Caki2 (cell line): ENCODE measurements at regions not wholly inside any gene's neighbourhood (a gene's known extent, or its start where the extent isn't known, plus 50 kb on each side); places are given as distances from the start of the nearest gene placed in this dataset.

Experiments used
- DNase-seq: peaks from one replicate; pipeline ENCODE4 v3.0.0-alpha.2; 2015; ENCODE audit warnings: low read depth
- in situ Hi-C: cut with HindIII; loops from 2 replicates; pipeline ENCODE4 v1.10.0; 2016; ENCODE audit warnings: low sequenced_read_pairs, low pct_unique_long_range_greater_than_20kb, mixed read lengths

DNA sequence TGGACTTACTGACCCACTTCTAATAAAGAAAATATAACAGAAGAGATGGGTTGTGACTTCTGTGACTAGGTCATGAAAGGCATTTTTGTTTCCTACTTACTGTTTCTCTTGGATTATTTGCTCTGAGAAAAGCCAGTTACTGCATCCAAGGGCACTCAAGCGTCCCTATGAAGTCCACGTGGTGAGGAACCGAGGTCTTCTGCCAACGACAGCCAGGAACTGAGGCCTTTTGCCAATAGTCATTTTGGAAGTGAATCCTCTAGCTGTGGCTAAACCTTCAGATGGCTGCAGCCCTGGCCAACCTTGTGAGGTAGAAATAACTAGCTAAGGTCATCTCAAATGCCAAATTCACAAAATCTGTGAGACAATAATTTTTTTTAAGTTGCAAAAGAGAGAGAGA lies 449.8 kb upstream of the RGPD4 start:
- no peak for DNase-seq
- in situ Hi-C loops: no loop called here

DNA sequence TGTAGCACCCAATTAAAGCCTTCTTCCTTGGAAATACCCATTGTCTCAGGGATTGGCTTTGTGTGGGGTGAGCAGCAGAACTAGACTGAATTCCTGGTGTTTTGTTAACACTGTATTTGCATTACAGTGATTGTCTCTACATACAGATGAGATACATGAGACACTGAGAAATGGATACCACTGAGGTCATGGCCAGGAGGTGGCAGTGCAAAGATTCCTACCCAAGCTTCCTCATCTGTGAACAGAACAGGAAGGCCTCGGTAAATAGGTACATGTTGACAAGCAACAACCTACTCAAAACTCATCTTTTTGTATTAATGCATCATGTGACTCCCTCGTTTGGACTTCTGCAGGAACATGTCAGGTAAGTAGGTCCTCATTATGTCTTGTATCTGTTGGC lies 445.8 kb upstream of the RGPD4 start:
- in situ Hi-C loops: no loop called here

DNA sequence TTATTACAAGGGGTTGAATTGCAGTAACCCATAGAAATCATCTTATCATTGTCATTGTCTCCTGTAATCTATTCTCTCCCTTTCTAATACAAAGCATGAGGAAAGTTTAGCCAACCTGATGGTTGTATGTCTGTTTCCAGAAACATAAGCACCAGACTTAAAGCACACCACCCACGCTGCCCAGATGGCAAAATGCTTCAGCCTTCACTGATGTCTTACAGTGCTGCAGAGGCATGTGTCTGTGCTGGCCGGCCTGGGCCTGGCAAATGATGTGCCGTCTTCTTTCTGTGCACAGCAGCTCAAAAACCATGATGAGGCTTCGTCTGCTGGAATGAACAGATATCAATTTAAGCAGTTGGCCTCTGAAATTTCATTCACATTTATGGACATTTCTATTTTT lies 443.0 kb upstream of the RGPD4 start:
- DNase-seq: no peak
- in situ Hi-C loops: no loop called here

More for the DNA sequence above, 445.8 kb upstream of the RGPD4 start:
- no peak for DNase-seq

DNA sequence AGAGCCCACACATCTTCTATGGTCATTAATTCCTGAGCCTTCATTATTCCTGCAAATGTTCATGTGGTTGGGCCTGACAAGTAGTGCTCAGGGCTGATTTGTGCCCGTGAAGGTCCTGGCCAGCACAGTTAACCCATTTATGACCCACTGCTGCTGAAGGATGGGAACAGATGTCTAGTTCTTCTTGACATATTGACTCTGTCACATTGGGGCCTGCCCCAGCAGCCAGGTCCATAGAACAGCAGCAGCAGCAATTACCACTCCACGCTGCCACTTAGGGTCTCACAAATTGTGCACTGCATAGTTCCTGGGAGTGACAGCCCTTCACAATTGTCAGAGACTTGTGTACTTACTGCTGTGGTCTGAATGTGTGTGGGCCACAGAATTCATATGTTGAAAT lies 442.3 kb upstream of the RGPD4 start:
- in situ Hi-C loops: no loop called here
- no peak for DNase-seq

DNA sequence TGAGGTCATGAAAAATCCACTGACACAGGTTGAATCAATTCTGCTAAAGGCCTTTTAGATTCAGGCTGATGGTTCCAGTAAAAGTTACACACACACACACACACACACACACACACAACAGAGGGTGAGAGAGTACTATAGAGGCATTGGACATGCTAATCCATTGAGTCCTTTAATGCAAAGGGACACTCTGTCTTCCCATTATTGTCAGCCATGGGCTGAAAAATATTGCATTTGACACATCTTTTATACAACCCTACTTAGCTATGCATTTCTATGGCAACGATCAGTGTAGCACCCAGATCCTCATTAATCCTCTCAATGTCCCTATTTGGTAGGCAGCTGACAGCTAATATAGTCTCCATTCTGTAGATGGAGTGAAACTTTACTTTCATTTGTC lies 440.8 kb upstream of the RGPD4 start:
- DNase-seq: no peak
- in situ Hi-C loops: no loop called here

DNA sequence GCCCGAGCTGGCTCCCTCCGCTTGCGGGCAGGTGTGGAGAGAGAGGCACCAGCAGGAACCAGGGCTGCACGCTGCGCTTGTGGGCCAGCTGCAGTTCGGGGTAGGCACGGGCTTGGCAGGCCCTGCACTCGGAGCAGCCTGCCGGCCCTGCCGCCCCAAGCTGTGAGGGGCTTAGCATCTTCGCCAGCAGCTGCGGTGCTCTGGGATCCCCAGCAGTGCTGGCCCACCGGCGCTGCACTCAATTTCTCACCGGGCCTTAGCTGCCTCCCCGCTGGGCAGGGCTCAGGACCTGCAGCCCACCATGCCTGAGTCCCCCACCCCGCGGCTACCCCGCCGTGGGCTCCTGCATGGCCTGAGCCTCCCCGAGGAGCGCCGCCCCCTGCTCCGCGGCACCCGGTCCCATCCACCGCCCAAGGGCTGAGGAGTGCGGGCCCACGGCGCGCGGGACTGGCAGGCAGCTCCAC lies 434.4 kb upstream of the RGPD4 start:
- no peak for DNase-seq
- in situ Hi-C loops: no loop called here

DNA sequence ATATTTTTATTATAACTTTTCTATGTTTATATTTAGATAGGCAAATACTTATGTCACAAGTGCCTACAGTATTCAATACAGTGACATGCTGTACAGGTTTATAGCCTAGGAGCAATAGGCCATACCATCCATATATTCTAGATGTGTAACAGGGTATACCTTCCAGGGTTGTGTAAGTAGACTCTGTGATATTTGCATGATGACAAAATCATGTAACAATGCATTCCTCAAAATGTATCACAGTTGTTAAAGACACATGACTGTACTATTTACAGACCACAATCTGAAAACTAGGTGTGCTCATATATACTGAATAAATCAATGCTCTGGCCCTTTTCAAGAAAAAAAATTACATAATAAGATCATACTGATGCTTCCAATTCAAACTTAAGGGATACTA lies 433.2 kb upstream of the RGPD4 start:
- no peak for DNase-seq
- in situ Hi-C loops: no loop called here

DNA sequence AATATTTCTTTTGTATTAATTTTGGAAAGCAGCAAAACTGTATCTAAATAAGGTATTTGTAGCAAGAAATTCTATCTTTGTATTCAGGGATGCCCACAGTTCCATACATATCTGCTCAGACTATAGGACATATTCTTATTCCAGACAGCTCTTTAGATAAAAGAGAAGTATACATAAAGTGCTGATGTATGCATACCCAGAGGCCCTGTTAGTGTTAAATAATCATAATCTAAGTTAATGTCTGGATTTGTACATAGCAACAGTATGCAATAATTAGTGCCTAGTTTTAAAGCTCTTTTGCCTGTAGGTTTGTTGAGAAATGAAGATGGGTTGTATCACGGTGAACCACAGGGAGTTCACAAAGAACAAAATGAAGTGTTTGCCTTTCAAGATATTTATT lies 428.0 kb upstream of the RGPD4 start:
- no peak for DNase-seq
- in situ Hi-C loops: no loop called here

DNA sequence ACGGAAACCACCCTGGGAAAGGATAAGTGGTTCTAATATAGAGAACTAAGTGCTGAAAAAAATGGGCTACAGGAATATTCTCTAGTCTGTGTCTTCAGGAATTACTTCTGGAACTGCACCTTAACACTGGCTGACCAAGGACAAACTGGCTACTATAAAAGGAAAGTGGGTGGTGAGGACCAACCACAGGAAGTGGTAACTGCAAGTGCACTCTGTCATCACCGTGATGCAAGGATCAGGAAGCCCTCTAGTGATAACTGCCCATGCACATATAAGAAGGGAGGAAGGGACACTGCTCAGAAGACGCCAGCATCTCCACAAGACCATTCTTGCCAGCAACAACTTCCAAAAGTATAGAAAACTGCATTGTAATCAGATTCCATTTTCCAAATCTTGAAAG lies 424.4 kb upstream of the RGPD4 start:
- DNase-seq: no peak
- in situ Hi-C loops: no loop called here

DNA sequence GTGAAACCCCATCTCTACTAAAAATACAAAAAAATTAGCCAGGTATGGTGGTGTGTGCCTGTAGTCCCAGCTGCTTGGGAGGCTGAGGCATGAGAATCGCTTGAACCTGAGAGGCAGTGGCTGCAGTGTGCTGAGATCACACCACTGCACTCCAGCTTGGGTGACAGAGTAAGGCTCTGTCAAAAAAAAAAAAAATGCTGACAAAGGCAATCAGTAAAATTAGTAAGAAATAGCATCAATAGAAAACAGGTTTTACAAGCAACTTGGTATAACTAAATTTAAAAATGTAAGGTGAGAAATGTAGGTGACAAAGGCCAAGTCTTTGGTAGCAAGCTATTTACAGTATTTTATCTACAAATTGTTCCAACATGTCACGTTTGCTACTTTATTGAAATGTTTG lies 421.4 kb upstream of the RGPD4 start:
- in situ Hi-C loops: no loop called here
- no peak for DNase-seq

DNA sequence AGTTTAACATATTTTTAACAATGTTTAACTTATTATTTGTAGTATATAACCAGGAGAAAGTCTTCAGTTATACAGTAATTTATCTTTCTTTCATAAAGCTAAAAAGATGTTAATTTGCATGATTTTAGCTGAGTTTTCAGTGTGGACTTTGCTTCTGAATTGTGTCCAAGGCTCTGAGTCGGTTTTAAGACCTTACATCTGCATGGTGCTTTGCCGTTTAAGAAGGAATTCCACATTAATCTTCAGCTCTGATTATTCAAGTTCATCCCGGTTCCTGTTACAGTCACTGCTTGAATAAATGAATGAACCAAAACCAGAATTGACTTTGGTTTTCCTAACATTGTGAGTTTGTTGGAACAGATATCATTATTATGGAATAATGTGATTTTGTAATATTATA lies 419.7 kb upstream of the RGPD4 start:
- in situ Hi-C loops: no loop called here
- DNase-seq: no peak

DNA sequence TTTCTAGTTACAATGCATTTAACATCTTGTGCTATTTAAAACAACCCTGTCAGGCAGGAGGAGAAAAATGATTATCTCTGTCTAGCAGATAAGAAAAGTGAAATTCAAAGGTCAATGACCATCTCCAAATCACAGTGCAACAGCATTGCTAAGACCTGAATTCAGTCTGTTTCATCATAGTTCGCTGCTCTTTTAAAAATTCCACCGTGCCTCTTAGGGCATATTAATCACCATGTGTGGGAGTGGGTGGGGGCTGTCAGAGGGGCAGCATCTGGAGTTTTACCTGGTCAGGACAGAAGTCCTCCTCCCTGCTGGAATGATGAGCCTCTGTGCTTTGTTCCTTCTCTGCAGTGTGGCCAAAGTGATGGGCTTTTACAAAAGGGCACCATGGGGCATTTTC lies 418.7 kb upstream of the RGPD4 start:
- in situ Hi-C loops: no loop called here

DNA sequence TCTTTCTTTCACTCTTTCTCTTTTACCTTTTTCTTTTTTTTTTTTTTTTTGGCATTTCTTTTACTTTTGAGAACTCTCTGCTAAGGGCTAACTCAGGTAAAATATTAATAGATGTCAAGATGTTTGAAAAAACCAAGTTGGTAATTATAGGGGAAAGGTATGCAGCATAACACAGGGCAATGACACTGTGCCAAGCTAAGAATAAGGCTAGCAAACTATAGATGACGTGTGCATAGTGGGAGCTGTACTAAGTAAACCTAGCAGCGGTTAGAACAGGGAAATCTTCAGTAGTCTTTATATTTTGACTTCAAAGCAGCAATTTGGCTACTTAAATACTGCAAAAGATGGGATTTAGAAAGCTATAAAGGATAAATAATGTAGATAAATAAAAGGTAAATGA lies 415.4 kb upstream of the RGPD4 start:
- DNase-seq: no peak
- in situ Hi-C loops: no loop called here

More for the DNA sequence above, 418.7 kb upstream of the RGPD4 start:
- no peak for DNase-seq

DNA sequence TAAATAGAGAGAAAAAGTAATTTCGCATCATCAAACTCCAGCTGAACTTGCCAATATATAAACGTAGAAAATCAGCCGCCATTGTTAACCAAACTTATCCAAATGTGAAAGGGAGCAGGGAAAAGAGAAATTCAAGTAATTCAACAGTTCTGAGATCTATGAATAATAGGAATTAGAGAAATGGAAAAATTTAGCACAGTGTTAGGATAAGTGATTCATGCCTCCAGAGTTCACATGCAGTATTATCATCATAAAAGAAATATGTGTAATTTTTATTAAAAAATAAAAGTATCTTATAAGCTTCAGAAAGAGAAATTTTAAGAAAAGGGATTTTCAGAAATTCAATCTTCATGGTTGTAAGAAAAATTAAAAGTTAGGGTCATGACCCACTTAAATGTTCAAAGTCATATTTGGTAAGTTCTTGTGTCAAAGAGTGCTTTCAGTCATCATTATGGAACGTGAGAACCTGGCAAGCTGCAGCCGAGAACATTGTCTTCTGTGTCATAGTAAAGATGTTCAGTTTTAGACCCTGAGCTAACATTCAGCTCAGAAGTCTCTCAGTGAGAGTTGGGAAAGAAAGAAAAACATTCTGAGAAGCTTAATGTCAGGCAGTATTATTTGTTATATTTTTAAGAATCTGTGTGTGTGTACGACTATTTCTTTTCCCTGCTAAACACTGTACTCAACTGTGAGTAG lies 414.3 kb upstream of the RGPD4 start:
- in situ Hi-C loops: no loop called here
- DNase-seq: no peak

DNA sequence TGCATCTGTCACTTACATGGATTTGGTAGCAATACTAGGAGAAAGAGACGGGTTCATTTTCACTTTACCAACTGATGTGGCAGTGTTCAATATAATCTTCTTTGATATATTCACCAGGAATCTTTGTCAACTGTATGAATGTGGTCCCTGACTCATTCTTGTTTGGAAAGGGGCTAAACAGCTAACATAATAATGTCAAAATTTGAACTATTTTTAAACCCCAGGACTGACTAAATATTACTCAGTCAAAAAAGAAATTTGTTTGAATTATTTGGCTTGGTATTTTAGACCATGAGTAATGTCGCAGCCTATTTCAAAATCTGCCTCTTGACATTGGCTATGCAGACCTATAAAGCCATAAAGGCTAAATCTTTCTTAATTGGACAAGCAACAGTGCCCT lies 413.7 kb upstream of the RGPD4 start:
- in situ Hi-C loops: no loop called here
- no peak for DNase-seq

DNA sequence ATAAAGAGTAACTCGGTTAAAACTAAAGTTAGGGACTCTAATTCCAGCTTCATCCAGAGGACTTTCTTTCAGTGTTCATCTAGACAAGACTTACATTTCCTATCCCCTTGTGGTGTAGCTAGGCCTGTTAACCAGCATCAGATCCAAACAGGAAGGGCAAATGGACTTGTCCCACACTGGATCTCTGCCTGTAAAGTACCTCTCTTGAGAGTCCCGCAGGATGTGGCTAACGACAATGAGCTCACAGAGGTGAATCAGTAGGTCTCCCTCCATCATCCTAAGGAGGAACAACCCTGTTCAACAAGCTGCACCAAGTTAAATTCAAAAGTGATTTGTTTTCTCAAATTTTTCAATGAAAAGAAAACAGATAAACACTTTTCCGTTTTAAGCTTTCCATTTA lies 412.3 kb upstream of the RGPD4 start:
- no peak for DNase-seq
- in situ Hi-C loops: no loop called here

DNA sequence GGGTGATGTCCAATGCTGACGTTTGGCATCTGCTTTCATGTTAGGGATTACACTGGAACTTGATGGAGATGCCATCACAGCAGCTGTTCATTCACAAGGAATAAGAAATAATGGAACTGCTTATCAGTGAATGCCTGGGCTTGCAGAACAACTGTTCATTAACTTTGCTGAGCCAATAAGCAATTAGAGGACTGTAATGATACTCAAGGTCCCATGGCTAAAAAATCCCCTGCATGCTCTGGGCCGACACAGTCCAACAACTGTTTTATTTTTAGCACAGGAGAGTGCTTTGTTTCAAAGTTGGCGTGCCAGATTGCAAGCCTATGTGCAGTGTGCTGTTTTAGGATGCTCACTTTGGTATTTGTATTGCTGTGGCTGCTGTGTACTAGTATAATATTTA lies 408.0 kb upstream of the RGPD4 start:
- in situ Hi-C loops: no loop called here

DNA sequence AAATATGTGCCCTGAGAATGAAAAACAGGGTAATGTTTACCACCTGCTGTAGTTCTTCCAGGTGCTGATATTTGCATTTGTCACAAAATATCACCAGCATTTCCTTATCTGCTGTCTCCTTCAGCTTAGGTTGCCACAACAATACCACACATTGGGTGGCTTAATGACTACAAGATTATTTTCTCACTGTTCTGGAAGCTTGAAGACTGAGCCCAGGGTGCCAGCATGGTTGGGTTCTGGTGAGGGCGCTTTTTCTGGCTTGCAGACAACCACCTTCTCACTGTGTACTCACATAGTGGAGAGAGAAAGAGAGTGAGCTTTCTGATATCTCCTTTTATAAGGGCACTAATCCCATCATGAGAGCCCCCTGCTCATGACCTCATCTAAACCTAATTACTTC lies 407.5 kb upstream of the RGPD4 start:
- no peak for DNase-seq
- in situ Hi-C loops: no loop called here

More for the DNA sequence above, 408.0 kb upstream of the RGPD4 start:
- no peak for DNase-seq

DNA sequence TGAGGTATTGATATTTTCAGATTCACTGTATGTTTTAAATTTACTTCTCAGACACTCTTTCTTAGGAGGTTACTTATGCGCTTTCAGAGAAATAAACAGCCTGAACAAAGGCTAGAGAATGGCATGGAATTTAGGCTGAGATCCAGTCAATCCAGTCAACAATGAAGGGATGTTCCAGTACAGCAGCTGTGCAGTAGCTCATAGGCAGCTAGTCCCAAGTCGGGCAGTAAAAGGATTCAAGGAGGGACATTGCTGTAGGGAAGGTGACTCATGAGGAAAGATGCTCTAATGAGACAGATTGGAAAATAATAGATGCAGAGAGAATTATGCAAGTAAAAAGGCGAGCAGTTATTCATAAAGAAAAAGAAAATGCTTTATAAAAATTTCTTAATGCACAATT lies 397.9 kb upstream of the RGPD4 start:
- DNase-seq: no peak
- in situ Hi-C loops: no loop called here

DNA sequence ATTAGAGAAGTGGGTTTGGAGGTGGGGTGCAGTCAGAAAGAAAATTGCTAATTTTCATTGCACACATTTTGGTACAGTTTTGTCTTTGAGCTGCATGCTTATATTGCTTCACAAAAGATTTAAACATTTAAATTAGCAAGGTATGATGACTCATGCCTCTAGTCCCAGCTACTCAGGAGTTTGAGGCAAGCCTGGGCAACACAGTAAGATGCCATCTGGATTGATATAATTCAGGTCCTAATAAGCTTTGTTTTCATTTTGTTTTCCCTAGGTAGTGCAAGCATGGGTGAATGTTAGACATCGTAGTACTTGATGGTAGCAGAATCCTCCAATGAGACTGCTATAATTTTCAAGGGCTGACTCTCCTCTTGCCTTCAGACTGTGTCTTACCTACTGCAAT lies 396.7 kb upstream of the RGPD4 start:
- in situ Hi-C loops: no loop called here
- no peak for DNase-seq
